Osteoblast (primary cell): ENCODE measurements at regions not wholly inside any gene's neighbourhood (a gene's known extent, or its start where the extent isn't known, plus 50 kb on each side); places are given as distances from the start of the nearest gene placed in this dataset.
"Not testable (repeated sequence)": the region's sequence is repeated elsewhere in the genome, so short reads cannot be mapped to it uniquely, and the experiment has no call there.

Experiments
- DNase-seq: peaks from one replicate; pipeline ENCODE4 v3.0.0; 2011; ENCODE audit warnings: low spot score, mixed read lengths; ENCODE audit not compliant: insufficient read length; ENCODE audit errors: missing footprints
- H2AFZ ChIP-seq: 2 replicates; pipeline ENCODE4 v1.6.0; 2011; ENCODE audit warnings: mild to moderate bottlenecking, low read length
- H3K27ac ChIP-seq: 2 replicates; pipeline ENCODE4 v1.5.1; 2011; ENCODE audit warnings: mild to moderate bottlenecking, low read depth, low read length, moderate library complexity
- H3K27me3 ChIP-seq: 2 replicates; pipeline ENCODE4 v1.6.0; 2012; ENCODE audit warnings: mild to moderate bottlenecking, control low read depth, inconsistent platforms, low read length, moderate library complexity; ENCODE audit not compliant: insufficient read depth
- H3K36me3 ChIP-seq: 2 replicates; pipeline ENCODE4 v1.5.1; 2011; ENCODE audit warnings: mild to moderate bottlenecking, low read length, control low read depth, moderate library complexity; ENCODE audit not compliant: insufficient read depth
- H3K4me1 ChIP-seq: 2 replicates; pipeline ENCODE4 v1.5.1; 2011; ENCODE audit warnings: mild to moderate bottlenecking, low read length, control low read depth, moderate library complexity; ENCODE audit not compliant: insufficient read depth
- H3K4me2 ChIP-seq: 2 replicates; pipeline ENCODE4 v1.6.0; 2011; ENCODE audit warnings: mild to moderate bottlenecking, low read length; ENCODE audit not compliant: insufficient read depth
- H3K4me3 ChIP-seq: fragments of 200-600 bp; sonication (generic); 3 replicates; pipeline ENCODE4 v1.5.1; 2012; ENCODE audit warnings: mild to moderate bottlenecking, low read length, inconsistent platforms; ENCODE audit not compliant: insufficient read depth
- H3K79me2 ChIP-seq: 2 replicates; pipeline ENCODE4 v1.6.0; 2012; ENCODE audit warnings: mild to moderate bottlenecking, low read length, control low read depth, inconsistent platforms; ENCODE audit not compliant: insufficient read depth
- H3K9me3 ChIP-seq: 2 replicates; pipeline ENCODE4 v1.5.1; 2011; ENCODE audit warnings: low read depth, low read length, control low read depth
- H4K20me1 ChIP-seq: 2 replicates; pipeline ENCODE4 v1.6.0; 2012; ENCODE audit warnings: mild to moderate bottlenecking, low read length, control low read depth; ENCODE audit not compliant: insufficient read depth
- CTCF ChIP-seq: IDR thresholded peaks from 2 replicates; pipeline ENCODE4 v1.5.1; 2011; ENCODE audit warnings: mild to moderate bottlenecking, low read depth, low read length, moderate library complexity; ENCODE audit errors: extremely low read depth

- no peaks in the 10 kb centered on the region for H3K36me3 ChIP-seq
- H3K27ac ChIP-seq: no peak overlapping the region
- H3K4me1 ChIP-seq: no peaks in the 10 kb centered on the region
- no peaks in the 10 kb centered on the region for H3K79me2 ChIP-seq
- no peak for TF ChIP-seq CTCF
- DNase-seq: no peak
- H3K27me3 ChIP-seq: no peaks in the 10 kb centered on the region
- peaks cover 5% of the 10 kb centered on the region for H3K9me3 ChIP-seq
- no peak overlapping the region for H2AFZ ChIP-seq
- H4K20me1 ChIP-seq: no peaks in the 10 kb centered on the region
- no peak overlapping the region for H3K4me3 ChIP-seq
- no peak overlapping the region for H3K4me2 ChIP-seq
These were observed 290.9 kb upstream of the TACR3 start for GRCh38 chr4:104010722-104011121.

GRCh38 chr4:104002318-104002717 lies 282.5 kb upstream of the TACR3 start:
- H3K9me3 ChIP-seq, H3K27ac ChIP-seq, H3K4me1 ChIP-seq, H3K27me3 ChIP-seq, H3K4me3 ChIP-seq, H4K20me1 ChIP-seq, H3K4me2 ChIP-seq, H3K79me2 ChIP-seq, H3K36me3 ChIP-seq, DNase-seq, H2AFZ ChIP-seq: not testable (repeated sequence)

GRCh38 chr4:103998756-103999155 lies 279.0 kb upstream of the TACR3 start:
- no peaks in the 10 kb centered on the region for H3K27me3 ChIP-seq
- H3K27ac ChIP-seq: no peak overlapping the region
- no peaks in the 10 kb centered on the region for H3K36me3 ChIP-seq
- no peaks in the 10 kb centered on the region for H3K79me2 ChIP-seq
- H3K4me1 ChIP-seq: no peaks in the 10 kb centered on the region
- no peak overlapping the region for H3K4me3 ChIP-seq
- no peak overlapping the region for H2AFZ ChIP-seq
- H4K20me1 ChIP-seq: no peaks in the 10 kb centered on the region
- H3K4me2 ChIP-seq: no peak overlapping the region
- no peaks in the 10 kb centered on the region for H3K9me3 ChIP-seq
- TF ChIP-seq CTCF: no peak
- DNase-seq: no peak

GRCh38 chr4:103996637-103997036 lies 276.9 kb upstream of the TACR3 start:
- no peaks in the 10 kb centered on the region for H3K4me1 ChIP-seq
- no peaks in the 10 kb centered on the region for H3K9me3 ChIP-seq
- H3K27ac ChIP-seq: no peak overlapping the region
- no peak for TF ChIP-seq CTCF
- no peak overlapping the region for H3K4me2 ChIP-seq
- no peaks in the 10 kb centered on the region for H4K20me1 ChIP-seq
- H3K79me2 ChIP-seq: no peaks in the 10 kb centered on the region
- no peak overlapping the region for H2AFZ ChIP-seq
- peak; percentile 6 for DNase-seq
- no peaks in the 10 kb centered on the region for H3K27me3 ChIP-seq
- H3K4me3 ChIP-seq: no peak overlapping the region
- no peaks in the 10 kb centered on the region for H3K36me3 ChIP-seq

GRCh38 chr4:103996064-103996463 lies 276.3 kb upstream of the TACR3 start:
- no peak overlapping the region for H3K4me3 ChIP-seq
- H2AFZ ChIP-seq: no peak overlapping the region
- no peaks in the 10 kb centered on the region for H3K79me2 ChIP-seq
- H3K27me3 ChIP-seq: no peaks in the 10 kb centered on the region
- H3K27ac ChIP-seq: no peak overlapping the region
- no peaks in the 10 kb centered on the region for H3K9me3 ChIP-seq
- no peak for TF ChIP-seq CTCF
- no peak for DNase-seq
- no peaks in the 10 kb centered on the region for H3K4me1 ChIP-seq
- no peak overlapping the region for H3K4me2 ChIP-seq
- no peaks in the 10 kb centered on the region for H3K36me3 ChIP-seq
- H4K20me1 ChIP-seq: no peaks in the 10 kb centered on the region
